IPS-18a (cell line): ENCODE measurements at regions not wholly inside any gene's neighbourhood (a gene's known extent, or its start where the extent isn't known, plus 50 kb on each side); places are given as distances from the start of the nearest gene placed in this dataset.

Source experiments
- H3K27ac ChIP-seq: one replicate; pipeline ENCODE4 v1.5.1; 2013; ENCODE audit warnings: low read length
- H3K27me3 ChIP-seq: one replicate; pipeline ENCODE4 v1.6.1; 2013; ENCODE audit warnings: mild to moderate bottlenecking, low read length; ENCODE audit not compliant: control insufficient read depth, insufficient read depth
- H3K36me3 ChIP-seq: one replicate; pipeline ENCODE4 v1.6.1; 2013; ENCODE audit warnings: low read depth, low read length; ENCODE audit not compliant: control insufficient read depth
- H3K4me1 ChIP-seq: one replicate; pipeline ENCODE4 v1.6.1; 2013; ENCODE audit warnings: low read depth, low read length; ENCODE audit not compliant: control insufficient read depth
- H3K4me3 ChIP-seq: one replicate; pipeline ENCODE4 v1.5.1; 2013; ENCODE audit warnings: low read length
- H3K9ac ChIP-seq: one replicate; pipeline ENCODE4 v1.6.1; 2013; ENCODE audit warnings: mild to moderate bottlenecking, low read length, moderate library complexity
- H3K9me3 ChIP-seq: one replicate; pipeline ENCODE4 v1.6.1; 2013; ENCODE audit warnings: low read depth, low read length; ENCODE audit not compliant: control insufficient read depth

DNA sequence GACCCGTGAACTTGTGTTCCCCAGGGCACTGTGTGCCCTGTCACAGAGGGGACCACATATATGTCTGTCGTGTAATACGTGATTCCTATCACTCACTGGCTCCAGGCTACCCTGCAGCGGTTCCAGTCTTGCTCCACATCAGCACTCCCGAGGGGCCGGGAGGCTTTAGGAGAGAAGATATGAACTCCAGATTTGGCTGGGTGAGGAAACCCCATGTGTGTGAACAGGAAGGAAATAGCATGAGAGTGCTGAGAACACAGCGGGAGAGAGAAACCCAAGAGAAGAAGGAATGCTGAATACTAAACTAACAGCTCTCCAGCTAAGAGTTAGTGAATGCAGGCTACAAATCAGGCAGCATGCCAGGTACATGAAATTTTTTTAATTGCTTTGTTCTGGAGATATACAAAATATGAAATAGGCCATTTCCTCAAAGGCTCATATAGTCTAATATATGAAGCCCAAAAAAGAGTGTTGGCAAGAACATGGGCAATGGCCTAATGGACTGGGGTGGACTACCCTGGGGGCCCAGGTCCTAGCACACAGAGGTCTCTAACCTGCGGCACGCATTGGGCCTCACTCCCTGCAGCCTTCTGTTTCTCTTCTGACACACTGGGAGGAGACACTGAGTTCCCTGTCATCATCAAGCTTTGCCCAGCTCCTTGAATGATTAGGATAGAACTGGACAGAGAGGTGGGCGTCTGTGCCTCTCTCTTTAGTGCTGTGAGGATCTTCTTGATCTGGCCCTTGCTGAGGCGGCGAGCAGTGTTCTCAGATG lies 372.8 kb upstream of the RAB6C start:
- Histone ChIP-seq H3K9ac (no peak overlapping the region), H3K9me3 (no peaks in the 10 kb centered on the region), H3K36me3 (no peaks in the 10 kb centered on the region), H3K27ac (no peak overlapping the region), H3K27me3 (no peaks in the 10 kb centered on the region), H3K4me1 (peaks cover 5% of the 10 kb centered on the region), H3K4me3 (no peak overlapping the region)

DNA sequence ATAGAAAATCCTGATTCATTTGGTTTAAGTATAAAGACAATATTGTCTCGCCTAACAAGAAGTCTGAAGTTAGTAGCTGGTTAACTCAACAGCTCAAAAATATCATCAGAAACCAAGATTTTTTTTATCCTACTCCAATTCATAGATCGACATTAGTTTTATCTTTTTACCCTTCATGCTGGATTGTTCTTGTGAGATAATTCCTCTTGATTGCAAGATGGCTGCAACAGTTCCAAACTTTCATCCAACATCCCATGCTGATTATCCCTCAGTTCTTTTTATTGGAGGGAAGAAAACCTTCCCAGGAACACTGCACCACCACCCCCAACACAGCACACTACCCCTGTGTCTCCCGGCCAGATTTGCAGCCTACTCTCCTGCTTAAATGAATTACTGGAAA lies 370.2 kb upstream of the RAB6C start:
- Histone ChIP-seq H3K4me3 (no peak overlapping the region), H3K9me3 (no peaks in the 10 kb centered on the region), H3K27me3 (no peaks in the 10 kb centered on the region), H3K9ac (no peak overlapping the region), H3K36me3 (no peaks in the 10 kb centered on the region), H3K4me1 (peaks cover 5% of the 10 kb centered on the region), H3K27ac (no peak overlapping the region)

DNA sequence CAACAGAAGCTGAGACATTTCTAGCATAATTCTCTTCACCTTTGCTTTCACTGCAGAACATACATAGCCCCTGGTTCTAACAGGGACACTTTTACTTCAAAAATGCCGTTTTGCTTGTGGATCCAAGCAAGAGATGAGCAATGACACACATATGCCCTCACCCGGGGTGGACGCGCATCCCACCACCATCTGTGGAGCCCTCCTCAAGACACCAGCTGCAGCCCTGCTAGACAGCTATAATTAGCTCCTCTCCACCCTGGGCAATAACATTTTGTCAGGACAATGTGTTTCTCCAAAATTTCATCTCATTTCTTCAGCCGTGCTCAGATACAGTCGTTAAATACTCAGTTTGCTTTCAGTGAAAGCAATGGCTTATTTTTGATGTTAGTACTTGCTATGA lies 368.7 kb upstream of the RAB6C start:
- no peak overlapping the region for H3K9ac ChIP-seq
- H3K36me3 ChIP-seq = no peaks in the 10 kb centered on the region
- no peaks in the 10 kb centered on the region for H3K9me3 ChIP-seq
- no peaks in the 10 kb centered on the region for H3K27me3 ChIP-seq
- H3K4me3 ChIP-seq = no peak overlapping the region
- no peak overlapping the region for H3K27ac ChIP-seq
- H3K4me1 ChIP-seq = peaks cover 9% of the 10 kb centered on the region

DNA sequence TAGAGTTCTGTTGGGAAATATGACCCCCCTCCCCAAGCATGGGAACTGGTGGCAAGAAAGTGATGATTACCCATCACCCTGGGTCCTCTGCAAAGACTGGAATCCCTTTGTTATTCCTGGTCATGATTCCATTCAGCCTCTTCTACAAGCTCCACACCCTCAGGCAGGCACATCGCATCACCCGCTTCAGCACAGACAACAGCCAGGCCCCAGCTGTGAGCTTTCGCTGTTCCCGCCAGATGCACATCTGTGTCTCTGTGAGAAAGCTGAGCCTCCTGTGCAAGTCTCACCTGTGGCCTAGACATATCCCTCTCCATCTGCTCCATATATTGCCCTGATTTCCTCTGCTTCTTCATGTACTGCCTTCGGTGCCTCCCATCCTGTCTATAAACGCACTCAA lies 368.0 kb upstream of the RAB6C start:
- H3K36me3 ChIP-seq = no peaks in the 10 kb centered on the region
- no peak overlapping the region for H3K9ac ChIP-seq
- no peak overlapping the region for H3K27ac ChIP-seq
- H3K4me1 ChIP-seq = peaks cover 7% of the 10 kb centered on the region
- H3K27me3 ChIP-seq = no peaks in the 10 kb centered on the region
- no peak overlapping the region for H3K4me3 ChIP-seq
- H3K9me3 ChIP-seq = no peaks in the 10 kb centered on the region

GRCh38 chr2:129619471-129619870 lies 360.0 kb upstream of the RAB6C start:
- H3K27me3 ChIP-seq = no peaks in the 10 kb centered on the region
- no peak overlapping the region for H3K27ac ChIP-seq
- H3K36me3 ChIP-seq = no peaks in the 10 kb centered on the region
- H3K9me3 ChIP-seq = no peaks in the 10 kb centered on the region
- no peak overlapping the region for H3K4me3 ChIP-seq
- no peak overlapping the region for H3K9ac ChIP-seq
- peaks cover 17% of the 10 kb centered on the region for H3K4me1 ChIP-seq

GRCh38 chr2:129620411-129620810 lies 359.1 kb upstream of the RAB6C start:
- H3K9ac ChIP-seq = no peak overlapping the region
- peaks cover 13% of the 10 kb centered on the region for H3K4me1 ChIP-seq
- no peak overlapping the region for H3K4me3 ChIP-seq
- H3K27ac ChIP-seq = no peak overlapping the region
- H3K9me3 ChIP-seq = no peaks in the 10 kb centered on the region
- H3K36me3 ChIP-seq = no peaks in the 10 kb centered on the region
- H3K27me3 ChIP-seq = no peaks in the 10 kb centered on the region

DNA sequence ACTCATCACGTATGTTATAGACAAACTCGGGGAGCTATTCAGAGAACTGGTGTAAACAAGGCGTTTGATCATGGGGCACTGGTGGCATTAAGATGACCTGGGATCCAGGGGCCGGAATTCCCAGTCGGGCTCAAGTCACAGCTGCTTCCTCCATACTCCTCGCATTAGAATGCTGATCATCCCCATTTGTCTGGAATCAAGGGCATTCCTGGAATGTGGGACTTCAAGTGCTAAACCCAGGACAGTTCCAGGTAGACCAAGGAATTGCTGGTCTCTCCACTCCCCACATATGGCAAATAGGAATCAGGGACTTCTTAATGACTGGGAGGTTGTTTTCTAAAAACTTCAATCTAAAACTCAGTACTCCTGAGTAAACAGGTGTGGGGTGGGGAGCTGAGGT lies 355.7 kb upstream of the RAB6C start:
- H3K9ac ChIP-seq = no peak overlapping the region
- no peak overlapping the region for H3K4me3 ChIP-seq
- peaks cover 13% of the 10 kb centered on the region for H3K4me1 ChIP-seq
- no peaks in the 10 kb centered on the region for H3K36me3 ChIP-seq
- H3K9me3 ChIP-seq = no peaks in the 10 kb centered on the region
- H3K27me3 ChIP-seq = no peaks in the 10 kb centered on the region
- H3K27ac ChIP-seq = no peak overlapping the region

DNA sequence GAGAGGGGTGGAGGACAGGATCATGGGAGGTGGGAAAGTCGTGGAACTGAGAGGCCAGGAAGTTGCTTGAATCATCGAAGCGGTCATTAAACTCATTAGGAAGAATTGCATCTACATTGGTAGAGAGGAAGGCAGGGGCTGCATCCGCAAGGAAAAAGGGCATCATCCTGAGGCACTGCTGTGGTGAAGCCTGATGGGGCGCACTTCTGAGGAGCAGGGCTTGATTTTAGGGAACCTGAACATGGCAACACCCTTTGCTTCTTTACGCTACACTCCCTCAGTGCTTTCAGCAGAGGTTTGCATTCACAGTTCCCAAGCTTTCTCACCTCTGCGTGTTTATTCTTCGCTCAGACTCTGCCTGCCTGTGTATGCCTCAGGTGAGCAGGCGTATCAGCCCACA lies 352.0 kb upstream of the RAB6C start:
- H3K4me3 ChIP-seq = no peak overlapping the region
- H3K27ac ChIP-seq = no peak overlapping the region
- H3K9me3 ChIP-seq = no peaks in the 10 kb centered on the region
- H3K36me3 ChIP-seq = no peaks in the 10 kb centered on the region
- no peaks in the 10 kb centered on the region for H3K27me3 ChIP-seq
- H3K4me1 ChIP-seq = no peaks in the 10 kb centered on the region
- H3K9ac ChIP-seq = no peak overlapping the region

- Histone ChIP-seq H3K27me3 (no peaks in the 10 kb centered on the region), H3K9me3 (no peaks in the 10 kb centered on the region), H3K27ac (no peak overlapping the region), H3K36me3 (no peaks in the 10 kb centered on the region), H3K4me1 (no peaks in the 10 kb centered on the region), H3K4me3 (no peak overlapping the region), H3K9ac (no peak overlapping the region)
Measured at GRCh38 chr2:129636692-129637091, 342.8 kb upstream of the RAB6C start.

- Histone ChIP-seq H3K9me3 (no peaks in the 10 kb centered on the region), H3K27me3 (no peaks in the 10 kb centered on the region), H3K27ac (no peak overlapping the region), H3K4me3 (no peak overlapping the region), H3K4me1 (no peaks in the 10 kb centered on the region), H3K36me3 (no peaks in the 10 kb centered on the region), H3K9ac (no peak overlapping the region)
Measured at GRCh38 chr2:129641371-129641770, 338.1 kb upstream of the RAB6C start.

GRCh38 chr2:129642526-129643043 lies 336.9 kb upstream of the RAB6C start:
- Histone ChIP-seq H3K4me1 (no peaks in the 10 kb centered on the region), H3K9me3 (no peaks in the 10 kb centered on the region), H3K27ac (no peak overlapping the region), H3K36me3 (no peaks in the 10 kb centered on the region), H3K27me3 (no peaks in the 10 kb centered on the region), H3K9ac (no peak overlapping the region), H3K4me3 (no peak overlapping the region)

DNA sequence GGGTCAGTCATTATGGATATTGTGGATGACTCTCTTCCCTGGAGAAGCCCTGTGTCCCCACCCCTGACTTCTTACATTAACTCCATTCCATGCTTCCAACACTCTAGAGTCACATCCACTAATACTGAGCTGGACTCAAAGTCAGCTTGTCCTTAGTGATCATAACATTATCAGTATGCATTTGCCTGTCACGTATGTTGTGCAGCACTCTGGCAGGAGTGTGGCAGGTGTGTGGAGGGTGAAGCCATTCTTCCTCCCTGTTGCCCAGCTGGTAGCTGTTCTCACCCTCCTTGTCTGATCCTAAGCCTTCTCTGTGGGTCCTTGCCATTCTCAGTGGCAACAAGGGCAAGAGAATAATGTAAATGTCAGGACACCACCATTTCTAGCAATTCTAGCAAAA lies 334.1 kb upstream of the RAB6C start:
- Histone ChIP-seq H3K4me3 (no peak overlapping the region), H3K36me3 (no peaks in the 10 kb centered on the region), H3K4me1 (no peaks in the 10 kb centered on the region), H3K9ac (no peak overlapping the region), H3K27me3 (no peaks in the 10 kb centered on the region), H3K27ac (no peak overlapping the region), H3K9me3 (no peaks in the 10 kb centered on the region)
